Neutrophil (primary cell): ENCODE measurements at regions not wholly inside any gene's neighbourhood (a gene's known extent, or its start where the extent isn't known, plus 50 kb on each side); places are given as distances from the start of the nearest gene placed in this dataset.

ENCODE experiments used
- H3K27ac ChIP-seq: fragments of 200-600 bp; sonication (generic); 2 replicates; pipeline ENCODE4 v1.5.1; 2016; ENCODE audit warnings: mild to moderate bottlenecking, moderate library complexity
- H3K27me3 ChIP-seq: fragments of 200-600 bp; sonication (generic); 2 replicates; pipeline ENCODE4 v1.6.0; 2016; ENCODE audit warnings: mild to moderate bottlenecking
- H3K36me3 ChIP-seq: fragments of 200-600 bp; sonication (generic); 2 replicates; pipeline ENCODE4 v1.5.1; 2017
- H3K4me1 ChIP-seq, 2 experiments: fragments of 200-600 bp in 1 of 2; sonication (generic) in 1 of 2; 1 replicate in 1 of 2; 2 replicates in 1 of 2; pipeline versions ENCODE4 v1.5.1 to v1.6.1; 2013 to 2016; ENCODE audit warnings: low read depth in 1 of 2, low read length in 1 of 2, mild to moderate bottlenecking in 1 of 2, moderate library complexity in 1 of 2; ENCODE audit not compliant: control insufficient read depth in 1 of 2, insufficient read depth in 1 of 2
- H3K4me3 ChIP-seq, 2 experiments: fragments of 200-600 bp in 1 of 2; sonication (generic) in 1 of 2; 1 replicate in 1 of 2; 2 replicates in 1 of 2; pipeline ENCODE4 v1.5.1; 2013 to 2016; ENCODE audit warnings: low read depth in 1 of 2, low read length in 1 of 2, mild to moderate bottlenecking in 1 of 2, moderate library complexity in 1 of 2
- H3K9me3 ChIP-seq: fragments of 200-600 bp; sonication (generic); 2 replicates; pipeline ENCODE4 v1.5.1; 2016
- CTCF ChIP-seq: fragments of 200-600 bp; sonication (generic); IDR thresholded peaks from 2 replicates; pipeline ENCODE4 v1.5.1; 2016; ENCODE audit warnings: antibody characterized with exemption

- Histone ChIP-seq H3K27me3 (no peaks in the 10 kb centered on the region), H3K4me3 (no peak overlapping the region), H3K4me1 (no peaks in the 10 kb centered on the region), H3K9me3 (no peaks in the 10 kb centered on the region), H3K27ac (no peak overlapping the region), H3K36me3 (no peaks in the 10 kb centered on the region)
- TF ChIP-seq CTCF: no peak
These were observed 106.4 kb downstream of the TUSC7 start for GRCh38 chr3:116815831-116816588.

GRCh38 chr3:116821371-116821770 is 111.8 kb downstream of the TUSC7 start:
- no peak overlapping the region for H3K27ac ChIP-seq
- H3K27me3 ChIP-seq: no peaks in the 10 kb centered on the region
- H3K4me1 ChIP-seq: no peaks in the 10 kb centered on the region
- no peaks in the 10 kb centered on the region for H3K9me3 ChIP-seq
- H3K4me3 ChIP-seq: no peak overlapping the region
- H3K36me3 ChIP-seq: no peaks in the 10 kb centered on the region
- TF ChIP-seq CTCF: no peak

GRCh38 chr3:116824208-116824607 is 114.6 kb downstream of the TUSC7 start:
- H3K4me3 ChIP-seq: no peak overlapping the region
- no peaks in the 10 kb centered on the region for H3K9me3 ChIP-seq
- H3K36me3 ChIP-seq: no peaks in the 10 kb centered on the region
- no peaks in the 10 kb centered on the region for H3K4me1 ChIP-seq
- H3K27ac ChIP-seq: no peak overlapping the region
- H3K27me3 ChIP-seq: no peaks in the 10 kb centered on the region
- TF ChIP-seq CTCF: no peak

GRCh38 chr3:116833202-116833601 is 123.6 kb downstream of the TUSC7 start:
- Histone ChIP-seq H3K9me3 (no peaks in the 10 kb centered on the region), H3K27me3 (no peaks in the 10 kb centered on the region), H3K4me3 (no peak overlapping the region), H3K27ac (no peak overlapping the region), H3K36me3 (no peaks in the 10 kb centered on the region), H3K4me1 (no peaks in the 10 kb centered on the region)
- TF ChIP-seq CTCF: no peak

- Histone ChIP-seq H3K36me3 (no peaks in the 10 kb centered on the region), H3K4me1 (no peaks in the 10 kb centered on the region), H3K4me3 (no peak overlapping the region), H3K27ac (no peak overlapping the region), H3K27me3 (no peaks in the 10 kb centered on the region), H3K9me3 (no peaks in the 10 kb centered on the region)
- no peak for TF ChIP-seq CTCF
These were observed 125.2 kb downstream of the TUSC7 start for GRCh38 chr3:116834816-116835215.
